ENCODE measurements at regions not wholly inside any gene's neighbourhood (a gene's known extent, or its start where the extent isn't known, plus 50 kb on each side); places are given as distances from the start of the nearest gene placed in this dataset.
"Not testable (repeated sequence)": the region's sequence is repeated elsewhere in the genome, so short reads cannot be mapped to it uniquely, and the experiment has no call there.

GRCh38 chr11:44418456-44418830 lies 108.5 kb upstream of the ALX4 start:
- ATAC-seq, result no peak

- ATAC-seq, result no peak
Measured at GRCh38 chr11:44421090-44421675, 111.2 kb upstream of the ALX4 start.

GRCh38 chr11:44423289-44423688 lies 113.3 kb upstream of the ALX4 start:
- no peak for ATAC-seq

- ATAC-seq, result no peak
Measured at GRCh38 chr11:44424841-44425240, 114.9 kb upstream of the ALX4 start.

- ATAC-seq, result no peak
Measured at GRCh38 chr11:44426119-44426518, 116.2 kb upstream of the ALX4 start.

GRCh38 chr11:44426958-44427357 lies 117.0 kb upstream of the ALX4 start:
- ATAC-seq, result no peak

- no peak for ATAC-seq
Measured at GRCh38 chr11:44427432-44427831, 117.5 kb upstream of the ALX4 start.

- ATAC-seq, result no peak
Measured at GRCh38 chr11:44430140-44430539, 120.2 kb upstream of the ALX4 start.

- ATAC-seq, result no peak
Measured at GRCh38 chr11:44434191-44434590, 124.3 kb upstream of the ALX4 start.

GRCh38 chr11:44437122-44437521 lies 127.2 kb upstream of the ALX4 start:
- no peak for ATAC-seq

GRCh38 chr11:44442893-44443673 lies 122.4 kb upstream of the CD82 start:
- not testable (repeated sequence) for ATAC-seq

- no peak for ATAC-seq
Measured at GRCh38 chr11:44443836-44444769, 121.4 kb upstream of the CD82 start.

GRCh38 chr11:44444770-44445321 lies 120.6 kb upstream of the CD82 start:
- no peak for ATAC-seq

GRCh38 chr11:44445500-44446365 lies 119.7 kb upstream of the CD82 start:
- ATAC-seq, result no peak

- ATAC-seq, result no peak
Measured at GRCh38 chr11:44446366-44446762, 119.1 kb upstream of the CD82 start.

GRCh38 chr11:44446996-44447771 lies 118.3 kb upstream of the CD82 start:
- ATAC-seq, result no peak

- ATAC-seq, result no peak
Measured at GRCh38 chr11:44450295-44450932, 115.0 kb upstream of the CD82 start.

GRCh38 chr11:44451706-44452105 lies 113.8 kb upstream of the CD82 start:
- no peak for ATAC-seq

- ATAC-seq, result no peak
Measured at GRCh38 chr11:44452827-44453572, 112.5 kb upstream of the CD82 start.

- ATAC-seq, result no peak
Measured at GRCh38 chr11:44453871-44454270, 111.6 kb upstream of the CD82 start.
